GM18505 (cell line): ENCODE measurements at regions not wholly inside any gene's neighbourhood (a gene's known extent, or its start where the extent isn't known, plus 50 kb on each side); places are given as distances from the start of the nearest gene placed in this dataset.

ENCODE experiments used
- ATAC-seq: cut with Tn5 transposase; IDR thresholded peaks from one replicate; pipeline ENCODE4 v1.9.1; 2021; ENCODE audit not compliant: unreplicated experiment
- POLR2A ChIP-seq: IDR thresholded peaks from 4 replicates; pipeline ENCODE4 v1.6.1; 2011; ENCODE audit warnings: borderline replicate concordance; ENCODE audit not compliant: insufficient read depth, insufficient read length; ENCODE audit errors: extremely low read depth

- no peak for ATAC-seq
- no peak for TF ChIP-seq POLR2A
These were observed 183.5 kb downstream of the LURAP1L start for GRCh38 chr9:12958279-12958678.

DNA sequence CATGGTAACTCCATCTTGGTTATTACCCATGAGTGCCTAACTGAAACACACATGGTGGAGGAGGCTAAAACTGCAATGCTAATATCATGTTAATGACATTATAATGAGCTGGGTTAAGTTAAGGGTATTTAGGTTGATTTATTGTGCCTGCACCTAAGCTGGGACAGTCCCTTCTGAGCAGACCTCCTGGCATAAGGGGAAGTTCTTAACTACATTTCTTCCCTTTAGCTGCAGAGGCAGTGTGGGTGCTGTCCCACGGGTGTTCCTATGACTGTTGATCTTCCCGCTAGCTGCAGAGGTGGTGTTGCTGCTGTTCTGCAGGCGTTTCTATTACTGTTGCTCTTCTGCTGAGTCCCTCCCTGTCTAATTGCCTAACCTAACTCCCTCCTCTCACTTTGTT is 183.9 kb downstream of the LURAP1L start:
- ATAC-seq: no peak
- no peak for TF ChIP-seq POLR2A

GRCh38 chr9:12961276-12961809 is 186.5 kb downstream of the LURAP1L start:
- TF ChIP-seq POLR2A: no peak
- ATAC-seq: no peak

DNA sequence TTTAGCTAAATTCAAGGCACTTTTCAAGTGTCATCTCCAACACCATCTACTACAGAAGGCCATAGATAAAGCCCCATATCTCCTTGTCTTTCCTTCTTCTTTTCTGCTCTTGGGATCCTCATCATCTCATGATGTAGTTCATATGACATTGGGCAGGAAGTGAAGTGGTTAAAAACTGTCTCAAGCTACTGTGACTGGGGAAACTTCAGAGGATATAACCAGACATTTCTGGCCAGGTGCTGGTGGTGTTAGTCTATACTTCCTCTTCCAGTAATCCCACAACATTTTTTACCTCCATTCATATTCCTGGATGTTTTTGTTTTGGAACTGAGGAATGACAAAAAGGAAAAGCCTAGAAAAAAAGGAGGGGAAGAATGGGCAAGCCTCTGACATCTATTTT is 188.7 kb downstream of the LURAP1L start:
- no peak for TF ChIP-seq POLR2A
- no peak for ATAC-seq

DNA sequence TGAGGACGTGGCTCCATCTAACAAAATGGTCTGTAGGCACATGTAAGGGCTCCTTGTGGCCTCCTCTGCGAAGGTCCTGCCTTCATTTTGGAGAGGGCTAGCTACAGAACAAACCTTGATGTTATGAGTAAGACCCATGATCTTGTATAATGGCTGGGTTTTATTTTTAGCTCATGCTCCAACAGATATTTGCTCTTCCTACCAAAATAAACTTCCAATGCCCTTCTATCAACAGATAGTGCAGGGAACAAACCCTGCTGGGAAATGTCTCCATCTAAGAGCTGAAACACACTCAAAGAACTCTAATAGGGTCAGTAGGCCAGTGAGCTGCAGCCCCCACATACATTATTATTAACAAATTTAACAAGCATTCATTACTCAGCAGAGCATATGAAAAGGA is 189.5 kb downstream of the LURAP1L start:
- TF ChIP-seq POLR2A: no peak
- no peak for ATAC-seq

DNA sequence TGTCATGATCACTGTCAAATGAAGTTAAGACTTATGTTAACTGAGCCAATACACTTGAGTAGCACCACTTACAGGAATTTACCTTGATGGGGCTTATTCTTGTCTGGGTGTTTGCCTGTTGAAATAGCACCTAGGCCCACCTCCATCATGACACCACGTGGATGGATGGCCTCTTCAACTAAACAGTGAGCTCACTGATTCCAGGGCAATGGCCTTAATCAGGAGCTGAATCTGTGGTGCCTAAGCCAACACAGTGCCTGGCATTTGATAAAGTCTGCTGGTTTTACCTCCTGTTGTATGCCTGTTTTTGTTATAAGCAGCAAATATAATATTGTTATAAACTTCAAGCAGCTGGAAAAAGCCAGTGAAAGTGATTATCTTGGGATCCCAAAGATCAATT is 190.5 kb downstream of the LURAP1L start:
- ATAC-seq: no peak
- TF ChIP-seq POLR2A: no peak

- ATAC-seq: no peak
- TF ChIP-seq POLR2A: no peak
These were observed 193.3 kb downstream of the LURAP1L start for GRCh38 chr9:12968093-12968492.

GRCh38 chr9:12972608-12973589 is 198.1 kb downstream of the LURAP1L start:
- TF ChIP-seq POLR2A: no peak
- ATAC-seq: no peak

DNA sequence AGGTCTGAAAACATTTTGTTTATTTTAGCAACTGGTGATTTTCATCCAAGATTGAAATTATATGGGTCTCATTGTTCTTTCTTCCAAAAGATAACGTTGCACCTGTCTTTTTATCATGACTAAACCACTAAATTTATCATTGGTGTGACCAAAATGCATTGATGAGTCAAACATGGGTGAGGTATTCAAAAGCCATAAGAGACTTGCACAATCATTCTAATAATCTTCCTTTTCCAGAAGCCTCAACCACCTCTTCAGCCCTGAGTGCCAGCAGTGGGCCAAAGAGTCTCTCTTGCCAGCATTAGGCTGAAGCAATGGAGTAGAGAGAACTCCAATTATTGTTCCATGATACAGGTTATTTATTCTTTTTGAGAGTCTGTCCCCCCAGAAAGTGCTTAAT is 198.9 kb downstream of the LURAP1L start:
- no peak for ATAC-seq
- TF ChIP-seq POLR2A: no peak

- TF ChIP-seq POLR2A: no peak
- no peak for ATAC-seq
These were observed 199.9 kb downstream of the LURAP1L start for GRCh38 chr9:12974671-12975070.

DNA sequence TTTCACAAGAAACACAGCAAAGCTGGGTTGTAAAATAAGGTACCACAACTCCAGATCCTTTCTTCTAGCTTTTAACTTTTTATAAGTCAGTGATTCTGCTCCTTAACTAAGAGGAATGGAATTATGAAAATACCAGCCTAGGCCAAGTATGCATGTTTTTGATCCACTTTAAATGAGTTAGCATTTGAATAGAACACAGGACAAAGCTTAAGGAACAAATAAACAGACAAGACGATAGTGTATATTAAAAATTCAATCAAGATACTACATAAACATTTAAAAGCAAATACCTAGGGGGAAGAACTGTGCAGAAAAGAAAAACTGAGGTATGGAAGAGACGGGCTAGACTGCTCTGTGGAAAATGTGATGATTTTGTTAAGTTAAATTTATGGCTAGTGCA is 200.7 kb downstream of the LURAP1L start:
- no peak for TF ChIP-seq POLR2A
- ATAC-seq: no peak

GRCh38 chr9:12980085-12980851 is 205.4 kb downstream of the LURAP1L start:
- ATAC-seq: no peak
- TF ChIP-seq POLR2A: no peak

DNA sequence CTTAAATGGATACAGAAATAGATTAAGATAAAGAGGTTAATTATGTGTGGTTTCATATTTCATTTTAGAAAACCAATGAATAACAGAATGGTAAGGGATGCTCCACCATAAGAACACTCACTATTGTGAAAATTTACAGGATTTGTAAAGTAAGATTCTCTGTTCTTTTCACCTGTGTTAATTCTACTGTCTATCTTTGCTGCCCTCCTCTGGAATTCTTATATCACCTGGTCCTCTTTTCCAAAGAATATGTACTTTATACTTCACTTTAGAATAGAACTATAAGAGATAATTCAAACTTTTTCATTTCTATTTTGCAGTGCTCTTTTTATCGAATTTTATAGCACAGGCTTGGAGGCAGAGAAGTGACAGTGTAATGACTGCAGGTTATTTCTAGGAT is 213.4 kb downstream of the LURAP1L start:
- ATAC-seq: no peak
- TF ChIP-seq POLR2A: no peak
